Mesenchymal stem cell (in vitro differentiated cells and primary cell): ENCODE measurements at regions not wholly inside any gene's neighbourhood (a gene's known extent, or its start where the extent isn't known, plus 50 kb on each side); places are given as distances from the start of the nearest gene placed in this dataset.
A peak's percentile ranks its signal among the peaks of the same experiment; 100 is the strongest.

Experiments used
- DNase-seq: peaks from one replicate; pipeline ENCODE4 v3.0.0-alpha.2; 2013
- H2AFZ ChIP-seq: one replicate; pipeline ENCODE4 v1.6.1; 2013; ENCODE audit warnings: low read depth, mild to moderate bottlenecking, control low read depth, inconsistent platforms, low read length, moderate library complexity
- H2AK5ac ChIP-seq: 2 replicates; pipeline ENCODE4 v1.6.1; 2013; ENCODE audit warnings: low read length, moderate library complexity, mild to moderate bottlenecking, inconsistent platforms; ENCODE audit not compliant: severe bottlenecking
- H2BK120ac ChIP-seq: one replicate; pipeline ENCODE4 v1.6.1; 2013; ENCODE audit warnings: low read depth, mild to moderate bottlenecking, inconsistent platforms, low read length, moderate library complexity
- H2BK12ac ChIP-seq, 2 experiments: one replicate each; pipeline ENCODE4 v1.6.1; 2013; ENCODE audit warnings: inconsistent platforms in 2 of 2, low read length in 2 of 2, mild to moderate bottlenecking in 2 of 2, moderate library complexity in 2 of 2, control low read depth in 1 of 2
- H2BK15ac ChIP-seq: one replicate; pipeline ENCODE4 v1.6.1; 2013; ENCODE audit warnings: mild to moderate bottlenecking, low read depth, inconsistent platforms; ENCODE audit not compliant: poor library complexity, severe bottlenecking
- H2BK5ac ChIP-seq: 2 replicates; pipeline ENCODE4 v1.6.1; 2013; ENCODE audit warnings: low read depth, mild to moderate bottlenecking, low read length, control low read depth, inconsistent platforms; ENCODE audit not compliant: poor library complexity, severe bottlenecking
- H3K14ac ChIP-seq, 2 experiments: one replicate each; pipeline ENCODE4 v1.6.1; 2013; ENCODE audit warnings: inconsistent platforms in 2 of 2, low read length in 2 of 2, control low read depth in 1 of 2, mild to moderate bottlenecking in 1 of 2, moderate library complexity in 1 of 2
- H3K18ac ChIP-seq, 2 experiments: one replicate each; pipeline ENCODE4 v1.6.1; 2013; ENCODE audit warnings: inconsistent platforms in 2 of 2, low read length in 2 of 2, control low read depth in 1 of 2, low read depth in 1 of 2, mild to moderate bottlenecking in 1 of 2
- H3K23ac ChIP-seq, 2 experiments: one replicate each; pipeline ENCODE4 v1.6.1; 2013; ENCODE audit warnings: inconsistent platforms in 2 of 2, low read length in 2 of 2, mild to moderate bottlenecking in 2 of 2, moderate library complexity in 2 of 2, control low read depth in 1 of 2
- H3K27ac ChIP-seq: 2 replicates; pipeline ENCODE4 v1.5.1; 2013; ENCODE audit warnings: mild to moderate bottlenecking, moderate library complexity, low read length, control low read depth, inconsistent platforms; ENCODE audit not compliant: poor library complexity, severe bottlenecking
- H3K27me3 ChIP-seq, 2 experiments: 2 replicates each; pipeline versions ENCODE4 v1.6.1 to v1.7.0; 2013; ENCODE audit warnings: low read length in 2 of 2, mild to moderate bottlenecking in 2 of 2, moderate library complexity in 2 of 2, control low read depth in 1 of 2, inconsistent platforms in 1 of 2; ENCODE audit not compliant: control insufficient read depth in 1 of 2, insufficient read depth in 1 of 2
- H3K36me3 ChIP-seq, 2 experiments: 2 replicates each; pipeline versions ENCODE4 v1.6.1 to v1.7.0; 2013; ENCODE audit warnings: low read length in 2 of 2, control low read depth in 1 of 2, inconsistent platforms in 1 of 2, low read depth in 1 of 2, mild to moderate bottlenecking in 1 of 2; ENCODE audit not compliant: insufficient read depth in 2 of 2, control insufficient read depth in 1 of 2
- H3K4ac ChIP-seq, 2 experiments: one replicate each; pipeline ENCODE4 v1.6.1; 2013; ENCODE audit warnings: inconsistent platforms in 2 of 2, low read length in 2 of 2, mild to moderate bottlenecking in 2 of 2, moderate library complexity in 2 of 2, control low read depth in 1 of 2, low read depth in 1 of 2
- H3K4me1 ChIP-seq: 2 replicates; pipeline ENCODE4 v1.6.1; 2013; ENCODE audit warnings: low read depth, low read length, control low read depth; ENCODE audit not compliant: control insufficient read depth, insufficient read depth
- H3K4me2 ChIP-seq: 2 replicates; pipeline ENCODE4 v1.6.1; 2013; ENCODE audit warnings: low read length, mild to moderate bottlenecking, inconsistent platforms; ENCODE audit not compliant: poor library complexity, severe bottlenecking
- H3K4me3 ChIP-seq, 2 experiments: 2 replicates each; pipeline versions ENCODE4 v1.5.1 to v1.7.0; 2013; ENCODE audit warnings: low read length in 2 of 2, mild to moderate bottlenecking in 2 of 2, control low read depth in 1 of 2, low read depth in 1 of 2; ENCODE audit not compliant: insufficient read depth in 1 of 2
- H3K79me1 ChIP-seq: replicated peaks from 2 replicates; pipeline ENCODE4 v1.6.1; 2013; ENCODE audit warnings: mild to moderate bottlenecking, control low read depth, low read length, inconsistent platforms; ENCODE audit not compliant: poor library complexity, severe bottlenecking
- H3K9ac ChIP-seq: 2 replicates; pipeline ENCODE4 v1.7.0; 2013; ENCODE audit warnings: mild to moderate bottlenecking, low read length, moderate library complexity
- H3K9me3 ChIP-seq: 2 replicates; pipeline ENCODE4 v1.7.0; 2013; ENCODE audit warnings: mild to moderate bottlenecking, low read length; ENCODE audit not compliant: control insufficient read depth
- H4K8ac ChIP-seq: one replicate; pipeline ENCODE4 v1.6.1; 2013; ENCODE audit warnings: inconsistent platforms, mild to moderate bottlenecking, low read length, moderate library complexity
- H4K91ac ChIP-seq: one replicate; pipeline ENCODE4 v1.6.1; 2013; ENCODE audit warnings: mild to moderate bottlenecking, low read length, inconsistent platforms
- WGBS: methylation state at CpG from one replicate; pipeline ENCODE4 v1.1.7; 2013; ENCODE audit warnings: mixed read lengths; 5-methylcytosine and 5-hydroxymethylcytosine counted together

DNA sequence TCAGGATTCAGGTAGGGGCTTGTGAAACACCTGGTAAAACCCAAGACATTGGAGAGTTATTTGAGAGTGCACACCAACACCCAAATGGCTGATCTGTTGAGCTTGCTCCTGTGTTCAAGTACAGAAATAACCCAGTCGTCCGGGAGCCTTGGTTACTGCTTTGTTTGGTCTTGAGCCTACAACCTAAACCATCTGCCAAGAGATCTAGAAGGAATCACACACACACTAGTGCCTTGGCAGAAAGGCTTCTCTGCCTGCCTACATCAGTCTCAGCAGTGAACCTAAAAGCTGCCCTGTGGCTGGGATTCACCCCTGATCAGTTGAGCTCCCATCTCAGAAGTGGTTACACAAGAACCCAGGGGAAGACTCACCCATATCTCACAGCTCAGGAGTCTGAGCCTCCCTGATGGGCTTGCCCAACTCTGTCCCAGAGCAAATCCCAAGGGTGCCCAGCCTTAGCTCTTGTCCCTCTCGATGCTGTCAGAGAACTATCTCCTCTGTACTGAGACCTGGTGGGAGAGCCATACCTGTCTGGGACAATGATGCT lies 167.6 kb downstream of the CXCL12 start:
- Histone ChIP-seq H2BK5ac (no peak overlapping the region), H3K27ac (no peak overlapping the region)
- 89% methylated on average over 3 of the region's 3 CpGs for WGBS

DNA sequence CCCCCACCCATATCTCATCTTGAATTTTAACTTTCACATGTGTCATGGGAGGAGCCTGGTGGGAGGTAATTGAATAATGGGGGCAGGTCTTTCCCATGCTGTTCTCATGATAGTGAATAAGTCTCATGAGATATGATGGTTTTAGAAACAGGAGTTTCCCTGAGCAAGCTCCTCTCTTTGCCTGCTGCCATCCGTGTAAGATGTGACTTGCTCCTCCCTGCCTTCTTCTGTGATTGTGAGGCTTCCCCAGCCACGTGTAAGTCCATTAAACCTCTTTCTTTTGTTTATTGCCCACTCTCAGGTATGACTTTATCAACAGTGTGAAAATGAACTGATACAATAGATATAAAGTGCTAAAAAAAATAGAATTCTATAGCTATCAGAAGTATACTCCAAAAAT lies 168.8 kb downstream of the CXCL12 start:
- 75% methylated on average over 1 of the region's 2 CpGs for WGBS

More for the DNA sequence above, 167.6 kb downstream of the CXCL12 start:
- Histone ChIP-seq H3K18ac (no peak overlapping the region), H3K4me3 (no peak overlapping the region), H2BK12ac (no peak overlapping the region), H3K23ac (no peak overlapping the region), H3K4ac (no peak overlapping the region), H3K14ac (no peak overlapping the region), H3K4me2 (no peak overlapping the region), H4K91ac (no peak overlapping the region), H3K9me3 (peaks cover 15% of the 10 kb centered on the region), H4K8ac (no peak overlapping the region), H2BK15ac (no peak overlapping the region), H2AFZ (no peak overlapping the region), H3K79me1 (no peaks in the 10 kb centered on the region), H3K27me3 (peaks cover 0 to 5% of the 10 kb centered on the region in 2 experiments), H3K4me1 (no peaks in the 10 kb centered on the region), H3K9ac (no peak overlapping the region), H3K36me3 (no peaks in the 10 kb centered on the region), H2AK5ac (no peak overlapping the region), H2BK120ac (no peak overlapping the region)
- no peak for DNase-seq

DNA sequence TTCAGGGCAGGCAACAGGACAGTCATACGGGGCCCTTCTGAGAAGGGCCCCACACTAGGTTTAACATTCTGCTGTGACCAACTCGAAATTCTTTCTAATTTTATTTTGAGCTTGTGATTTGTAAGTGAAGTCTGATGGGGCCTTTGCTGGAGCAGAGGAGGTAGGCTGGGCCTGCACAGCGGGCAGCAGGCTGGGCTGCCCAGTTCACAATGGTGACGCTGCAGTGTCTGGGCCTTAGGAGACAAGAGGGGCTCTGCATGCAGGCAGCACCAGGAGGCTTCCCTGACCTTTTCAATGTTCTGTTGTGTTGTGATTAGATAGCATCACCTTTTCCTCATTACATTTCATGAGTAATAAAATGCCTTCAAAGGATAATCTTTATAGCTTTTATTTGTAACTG lies 175.1 kb downstream of the CXCL12 start:
- no peak overlapping the region for H4K91ac ChIP-seq
- H3K4me2 ChIP-seq: no peak overlapping the region
- no peak overlapping the region for H2AFZ ChIP-seq
- H3K14ac ChIP-seq: no peak overlapping the region
- no peak overlapping the region for H3K4ac ChIP-seq
- H3K9me3 ChIP-seq: peaks cover 13% of the 10 kb centered on the region
- no peak overlapping the region for H3K4me3 ChIP-seq
- no peak overlapping the region for H3K9ac ChIP-seq
- no peaks in the 10 kb centered on the region for H3K79me1 ChIP-seq
- H2AK5ac ChIP-seq: no peak overlapping the region
- no peak overlapping the region for H2BK12ac ChIP-seq
- H3K36me3 ChIP-seq: no peaks in the 10 kb centered on the region
- H2BK120ac ChIP-seq: no peak overlapping the region
- 69% methylated on average over 4 of the region's 4 CpGs for WGBS
- no peak overlapping the region for H3K18ac ChIP-seq
- no peak for DNase-seq
- no peak overlapping the region for H3K27ac ChIP-seq
- H4K8ac ChIP-seq: no peak overlapping the region
- no peak overlapping the region for H3K23ac ChIP-seq
- peaks cover 2% of the 10 kb centered on the region for H3K4me1 ChIP-seq
- no peak overlapping the region for H2BK15ac ChIP-seq
- H3K27me3 ChIP-seq: peaks cover 0 to 1% of the 10 kb centered on the region in 2 experiments
- H2BK5ac ChIP-seq: no peak overlapping the region

More for the DNA sequence above, 168.8 kb downstream of the CXCL12 start:
- Histone ChIP-seq H2BK120ac (no peak overlapping the region), H3K4me2 (no peak overlapping the region), H3K4me3 (no peak overlapping the region), H2AK5ac (no peak overlapping the region), H3K4ac (no peak overlapping the region), H4K91ac (no peak overlapping the region), H2BK12ac (no peak overlapping the region), H3K79me1 (no peaks in the 10 kb centered on the region), H3K14ac (no peak overlapping the region), H4K8ac (no peak overlapping the region), H3K23ac (no peak overlapping the region), H3K4me1 (no peaks in the 10 kb centered on the region), H3K27me3 (peaks cover 0 to 5% of the 10 kb centered on the region in 2 experiments), H2BK5ac (peak overlapping the region; percentile 19), H2BK15ac (no peak overlapping the region), H3K9me3 (peaks cover 15% of the 10 kb centered on the region), H2AFZ (no peak overlapping the region), H3K9ac (no peak overlapping the region), H3K27ac (no peak overlapping the region), H3K36me3 (no peaks in the 10 kb centered on the region), H3K18ac (no peak overlapping the region)
- no peak for DNase-seq

DNA sequence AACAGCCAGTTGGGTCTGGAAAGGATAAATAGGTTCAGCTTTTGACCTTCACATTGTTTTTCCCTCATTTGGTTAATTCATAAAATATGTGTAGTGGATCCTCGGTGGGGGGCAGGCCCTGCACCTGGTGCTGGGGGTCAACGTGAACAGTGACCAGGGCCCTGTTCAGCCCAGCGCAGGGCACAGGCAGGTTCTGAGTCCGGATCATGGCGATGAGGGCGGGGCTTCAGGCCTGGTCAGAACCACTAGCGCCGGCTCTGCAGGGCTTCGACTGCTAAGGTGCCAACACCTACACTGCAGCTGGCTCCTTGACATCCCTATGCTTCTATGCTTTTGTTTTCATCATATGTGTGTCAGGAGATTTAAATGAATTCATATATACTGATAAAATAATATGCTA lies 177.7 kb downstream of the CXCL12 start:
- Histone ChIP-seq H4K91ac (no peak overlapping the region), H3K14ac (no peak overlapping the region), H3K27ac (no peak overlapping the region), H3K79me1 (no peaks in the 10 kb centered on the region), H4K8ac (no peak overlapping the region), H3K4ac (no peak overlapping the region), H3K9me3 (no peaks in the 10 kb centered on the region), H3K23ac (no peak overlapping the region), H2BK120ac (no peak overlapping the region), H3K9ac (no peak overlapping the region), H3K27me3 (peaks cover 0 to 4% of the 10 kb centered on the region in 2 experiments), H3K4me1 (peaks cover 2% of the 10 kb centered on the region), H2AK5ac (no peak overlapping the region), H2BK5ac (no peak overlapping the region), H3K4me3 (peak overlapping the region in 1 of 2 experiments; percentile 21), H2AFZ (no peak overlapping the region), H3K4me2 (no peak overlapping the region), H3K18ac (no peak overlapping the region), H2BK15ac (no peak overlapping the region), H2BK12ac (no peak overlapping the region), H3K36me3 (no peaks in the 10 kb centered on the region)
- 82% methylated on average over 6 of the region's 9 CpGs for WGBS
- DNase-seq: no peak
